ENCODE measurements at regions not wholly inside any gene's neighbourhood (a gene's known extent, or its start where the extent isn't known, plus 50 kb on each side); places are given as distances from the start of the nearest gene placed in this dataset.

GRCh38 chr5:2382776-2383697 lies 368.4 kb downstream of the IRX2 start:
- DNase-seq = no peak
- intact Hi-C loops (cut with DNase I; ENCODE audit: low total_unique reads) = no loop called here
- Histone ChIP-seq H3K9me3 (no peaks in the 10 kb centered on the region), H3K27ac (no peak overlapping the region), H3K27me3 (peaks cover 0 to 5% (median 0%) of the 10 kb centered on the region in 3 donors), H3K4me1 (no peaks in the 10 kb centered on the region), H3K4me3 (no peak overlapping the region), H3K36me3 (no peaks in the 10 kb centered on the region)
- in situ Hi-C loops (cut with MboI; ENCODE audit: low sequenced_read_pairs in 4 of 4) = no loop called here
- no peak for ATAC-seq
- TF ChIP-seq POLR2A (IDR thresholded peaks at IDR 0.05) = no peak

GRCh38 chr5:2381861-2382260 lies 369.6 kb downstream of the IRX2 start:
- H3K9me3 ChIP-seq = no peaks in the 10 kb centered on the region
- DNase-seq = no peak
- intact Hi-C loops (cut with DNase I; ENCODE audit: low total_unique reads) (no loop called here), in situ Hi-C loops (cut with MboI; ENCODE audit: low sequenced_read_pairs in 4 of 4) (no loop called here)
- ATAC-seq = no peak
- H3K27me3 ChIP-seq = peaks cover 0 to under 1% (median 0%) of the 10 kb centered on the region in 3 donors
- TF ChIP-seq POLR2A (IDR thresholded peaks at IDR 0.05) = no peak
- TF ChIP-seq CTCF (IDR thresholded peaks at IDR 0.05 in 4 of 5, conservative IDR thresholded peaks at IDR 0.05 in 1 of 5) = no peak
- H3K27ac ChIP-seq = no peak overlapping the region
- H3K4me3 ChIP-seq = no peak overlapping the region
- H3K36me3 ChIP-seq = no peaks in the 10 kb centered on the region
- H3K4me1 ChIP-seq = no peaks in the 10 kb centered on the region

- Histone ChIP-seq H3K36me3 (no peaks in the 10 kb centered on the region), H3K4me1 (no peaks in the 10 kb centered on the region), H3K9me3 (no peaks in the 10 kb centered on the region), H3K27ac (no peak overlapping the region), H3K4me3 (no peak overlapping the region), H3K27me3 (no peaks in the 10 kb centered on the region)
- intact Hi-C loops (cut with DNase I; ENCODE audit: low total_unique reads) = no loop called here
- in situ Hi-C loops (cut with MboI; ENCODE audit: low sequenced_read_pairs in 4 of 4) = no loop called here
- DNase-seq (no peak), ATAC-seq (no peak)
- no peak for TF ChIP-seq CTCF (IDR thresholded peaks at IDR 0.05 in 4 of 5, conservative IDR thresholded peaks at IDR 0.05 in 1 of 5)
- no peak for TF ChIP-seq POLR2A (IDR thresholded peaks at IDR 0.05)
Observed at GRCh38 chr5:2381070-2381469, 370.4 kb downstream of the IRX2 start.

GRCh38 chr5:2378976-2379375 lies 372.5 kb downstream of the IRX2 start:
- in situ Hi-C loops (cut with MboI; ENCODE audit: low sequenced_read_pairs in 4 of 4) (no loop called here), intact Hi-C loops (cut with DNase I; ENCODE audit: low total_unique reads) (no loop called here)
- Histone ChIP-seq H3K4me1 (no peaks in the 10 kb centered on the region), H3K27me3 (no peaks in the 10 kb centered on the region), H3K9me3 (no peaks in the 10 kb centered on the region), H3K4me3 (no peak overlapping the region), H3K27ac (no peak overlapping the region), H3K36me3 (no peaks in the 10 kb centered on the region)
- TF ChIP-seq POLR2A (IDR thresholded peaks at IDR 0.05) (no peak), CTCF (IDR thresholded peaks at IDR 0.05 in 4 of 5, conservative IDR thresholded peaks at IDR 0.05 in 1 of 5) (no peak)
- ATAC-seq = no peak
- DNase-seq = no peak

GRCh38 chr5:2378108-2378507 lies 373.4 kb downstream of the IRX2 start:
- Histone ChIP-seq H3K27ac (no peak overlapping the region), H3K4me1 (no peaks in the 10 kb centered on the region), H3K36me3 (no peaks in the 10 kb centered on the region), H3K4me3 (no peak overlapping the region), H3K27me3 (no peaks in the 10 kb centered on the region), H3K9me3 (no peaks in the 10 kb centered on the region)
- in situ Hi-C loops (cut with MboI; ENCODE audit: low sequenced_read_pairs in 4 of 4) = no loop called here
- intact Hi-C loops (cut with DNase I; ENCODE audit: low total_unique reads) = no loop called here
- DNase-seq (no peak), ATAC-seq (no peak)
- TF ChIP-seq CTCF (IDR thresholded peaks at IDR 0.05 in 4 of 5, conservative IDR thresholded peaks at IDR 0.05 in 1 of 5) (no peak), POLR2A (IDR thresholded peaks at IDR 0.05) (no peak)
